CD1c-positive myeloid dendritic cell (primary cell): ENCODE measurements at regions not wholly inside any gene's neighbourhood (a gene's known extent, or its start where the extent isn't known, plus 50 kb on each side); places are given as distances from the start of the nearest gene placed in this dataset.

Experiments used
- DNase-seq: peaks from one replicate; pipeline ENCODE4 v3.0.0-alpha.2; 2016; ENCODE audit errors: extremely low spot score

GRCh38 chr13:32861304-32861703 is 154.9 kb upstream of the KL start:
- DNase-seq = no peak

DNA sequence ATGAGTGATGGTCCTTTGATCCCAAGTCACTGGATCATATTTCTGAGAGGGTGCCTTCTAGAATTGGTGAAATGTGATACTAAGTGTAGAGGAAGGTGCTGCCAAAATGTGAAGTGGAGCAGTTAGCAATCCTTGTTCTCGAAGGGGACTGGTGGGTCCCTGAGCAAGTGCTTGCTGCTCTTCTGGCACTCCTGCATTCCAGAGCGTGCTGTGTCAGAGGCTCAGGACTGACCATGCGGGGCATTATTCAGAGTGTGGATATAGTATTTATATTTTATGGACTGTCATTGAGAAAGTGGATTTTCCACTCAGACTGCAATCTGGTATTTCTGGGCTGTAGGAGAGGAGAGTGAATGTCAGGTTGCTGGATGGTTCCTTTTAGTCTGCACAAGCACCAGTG is 152.6 kb upstream of the KL start:
- DNase-seq = no peak

DNA sequence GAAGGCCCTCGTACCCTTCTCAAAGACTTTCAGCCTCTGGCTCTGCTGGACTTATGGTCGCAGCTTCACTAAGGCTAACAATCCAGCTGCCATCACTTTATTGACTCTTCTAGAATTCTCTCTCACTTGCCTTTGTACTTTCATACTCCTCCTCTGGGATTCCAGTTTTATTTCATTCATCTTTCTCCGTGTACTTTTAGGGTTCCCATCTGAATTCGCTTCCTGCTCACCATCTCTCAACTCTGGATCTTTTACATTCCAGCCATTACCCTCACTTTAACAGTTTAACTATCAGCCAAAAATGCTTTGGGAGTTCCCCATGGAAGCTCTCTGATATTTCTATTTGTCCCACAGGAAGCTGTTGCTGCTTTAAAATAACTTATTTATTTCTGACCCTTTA is 149.3 kb upstream of the KL start:
- DNase-seq = no peak

DNA sequence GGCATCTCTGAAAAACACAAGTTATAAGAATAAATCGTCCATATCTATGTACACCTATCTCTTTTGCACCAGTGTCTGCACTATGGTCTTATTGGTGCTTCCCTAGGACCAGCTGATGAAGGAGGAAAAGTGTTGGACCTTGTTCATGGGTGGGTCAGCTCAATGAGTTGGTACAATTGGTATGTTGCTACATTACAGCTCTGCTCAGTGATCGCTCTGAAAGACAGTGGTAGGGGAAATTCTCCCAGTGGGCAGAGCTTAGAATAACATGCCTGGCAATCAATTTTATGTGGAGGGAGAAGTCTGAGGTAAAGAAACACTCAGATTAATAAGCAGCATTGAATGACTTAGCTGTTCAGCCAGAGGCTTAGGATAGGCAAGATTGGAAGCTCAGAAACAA is 138.7 kb upstream of the KL start:
- DNase-seq = no peak

DNA sequence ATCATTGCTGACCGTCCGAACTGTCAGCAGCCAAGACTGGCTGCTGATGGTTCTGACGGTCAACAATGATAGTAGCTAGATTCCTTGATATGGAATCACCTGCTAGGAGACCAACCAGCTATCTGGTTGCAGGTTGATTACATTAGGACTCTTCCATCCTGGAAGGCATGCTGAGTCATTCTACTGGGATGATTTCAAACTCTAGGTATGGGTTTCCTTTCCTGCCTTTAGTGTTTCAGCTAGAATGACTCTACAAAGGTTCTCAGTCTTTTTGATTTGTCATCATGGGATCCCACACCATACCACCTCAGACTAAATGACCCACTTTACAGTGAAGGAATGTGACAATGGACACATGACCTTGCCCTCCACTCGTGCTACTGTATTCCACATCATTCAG is 138.1 kb upstream of the KL start:
- DNase-seq = no peak

- DNase-seq = no peak
Measured at GRCh38 chr13:32880636-32881035, 135.6 kb upstream of the KL start.

- DNase-seq = no peak
Measured at GRCh38 chr13:32881074-32881776, 135.0 kb upstream of the KL start.

DNA sequence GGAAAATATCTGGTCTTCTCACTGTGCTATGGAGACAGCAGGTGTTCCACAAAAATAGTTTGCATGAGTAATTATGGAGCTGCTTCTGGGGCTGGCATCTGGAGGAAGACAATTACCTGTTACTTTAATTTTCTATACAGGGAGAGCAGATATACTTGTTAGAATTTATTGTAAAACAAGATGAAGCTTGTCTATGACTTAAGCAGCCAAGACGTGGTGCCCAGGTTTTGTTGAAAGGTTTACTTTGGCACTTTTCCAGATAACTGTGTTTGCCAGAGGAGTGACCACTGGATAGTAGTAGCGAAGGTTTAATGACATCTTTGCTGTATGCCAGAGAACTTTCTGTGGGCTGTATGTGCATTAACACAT is 134.5 kb upstream of the KL start:
- DNase-seq = no peak

GRCh38 chr13:32882691-32883090 is 133.5 kb upstream of the KL start:
- DNase-seq = no peak

- no peak for DNase-seq
Measured at GRCh38 chr13:32883474-32883873, 132.7 kb upstream of the KL start.

DNA sequence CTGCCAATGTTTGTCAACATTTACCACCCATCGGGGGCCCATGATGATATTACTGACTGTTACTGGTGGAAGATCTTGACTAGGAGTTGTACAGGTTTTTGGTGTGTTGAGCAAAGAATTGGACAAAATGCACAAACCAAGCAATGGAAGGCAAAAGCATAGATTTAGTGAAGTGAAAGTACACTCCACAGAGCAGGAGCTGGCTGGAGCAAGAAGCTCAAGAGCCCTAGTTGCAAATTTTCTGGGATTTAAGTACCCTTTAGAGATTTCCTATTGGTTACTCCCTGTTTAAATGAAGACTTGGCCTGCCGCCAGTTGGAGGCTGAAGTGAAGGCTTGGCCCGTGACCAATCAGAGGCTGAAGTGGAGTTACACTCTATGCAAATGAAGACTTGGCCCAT is 128.6 kb upstream of the KL start:
- DNase-seq = no peak

- no peak for DNase-seq
Measured at GRCh38 chr13:32889986-32890565, 126.1 kb upstream of the KL start.

- no peak for DNase-seq
Measured at GRCh38 chr13:32893176-32893575, 123.0 kb upstream of the KL start.

GRCh38 chr13:32894589-32895001 is 121.6 kb upstream of the KL start:
- peak; percentile 6 for DNase-seq

- DNase-seq = no peak
Measured at GRCh38 chr13:32895296-32895695, 120.9 kb upstream of the KL start.

GRCh38 chr13:32897296-32897695 is 118.9 kb upstream of the KL start:
- DNase-seq = no peak

GRCh38 chr13:32902029-32902780 is 114.0 kb upstream of the KL start:
- DNase-seq = no peak

DNA sequence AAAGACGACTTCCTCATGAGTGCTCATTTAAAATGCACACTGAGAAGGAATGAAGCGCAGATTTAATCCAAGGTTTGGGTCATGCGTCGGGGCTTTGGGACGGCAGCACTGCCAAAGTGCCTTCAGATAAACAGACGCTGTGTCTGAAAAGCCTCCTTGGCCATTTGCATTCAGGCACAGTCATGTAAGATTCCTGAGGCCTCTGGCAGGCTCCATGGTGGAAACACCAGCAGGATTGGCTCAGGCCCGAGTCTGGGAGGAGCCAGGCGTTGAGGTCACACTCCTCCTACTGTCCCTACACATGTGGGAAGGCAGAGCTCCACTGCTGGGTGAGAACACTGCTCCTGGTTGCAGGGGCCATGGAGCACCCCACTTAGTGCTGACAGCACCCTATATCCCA is 113.3 kb upstream of the KL start:
- no peak for DNase-seq

DNA sequence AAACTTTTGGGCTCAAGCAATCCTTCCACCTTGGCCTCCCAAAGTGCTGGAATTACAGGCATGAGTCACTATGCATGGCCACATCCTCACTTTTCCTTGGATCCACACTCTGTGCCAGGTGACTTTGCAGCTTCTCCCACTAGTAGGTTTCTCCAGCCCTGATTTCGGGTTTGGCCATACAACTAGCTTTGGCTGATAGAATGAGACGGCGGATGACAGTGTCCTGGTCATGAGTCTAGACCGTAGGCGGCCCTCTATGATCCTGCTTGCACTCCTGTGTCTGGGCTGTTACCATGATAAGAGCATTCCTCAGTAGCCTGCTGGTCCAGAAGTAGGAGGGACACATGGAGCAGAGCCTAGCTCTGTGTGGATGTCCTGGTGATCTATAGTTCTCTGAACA is 112.5 kb upstream of the KL start:
- DNase-seq = no peak

DNA sequence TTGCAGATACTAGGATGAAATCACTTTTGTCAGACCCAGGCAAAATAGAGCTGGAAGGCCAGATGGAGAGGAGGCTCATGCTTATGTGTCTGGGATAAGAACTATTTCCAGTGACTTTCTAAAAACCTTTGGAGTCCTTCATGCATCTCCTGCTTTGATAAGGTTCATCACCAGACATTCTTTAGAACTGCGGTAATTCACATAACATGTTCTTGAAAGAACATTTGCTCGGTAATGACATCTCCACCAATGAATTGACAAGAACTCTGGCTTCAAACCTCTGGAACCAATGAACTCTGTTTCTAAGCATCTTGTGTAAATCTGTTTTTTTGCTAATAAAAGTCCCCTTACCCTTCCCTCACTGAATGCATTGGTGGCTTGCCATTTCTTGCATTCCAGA is 112.0 kb upstream of the KL start:
- no peak for DNase-seq

- DNase-seq = no peak
Measured at GRCh38 chr13:32905063-32905863, 111.0 kb upstream of the KL start.

GRCh38 chr13:32905864-32906180 is 110.4 kb upstream of the KL start:
- DNase-seq = no peak

- DNase-seq = no peak
Measured at GRCh38 chr13:32907211-32907610, 109.0 kb upstream of the KL start.
